Neural crest cell (in vitro differentiated cells): ENCODE measurements at regions not wholly inside any gene's neighbourhood (a gene's known extent, or its start where the extent isn't known, plus 50 kb on each side); places are given as distances from the start of the nearest gene placed in this dataset.

ENCODE experiments used
- DNase-seq: peaks from one replicate; pipeline ENCODE4 v3.0.0; 2021; ENCODE audit warnings: low read depth, mixed read lengths, low spot score
- H3K27ac Mint-ChIP-seq: one replicate; pipeline ENCODE4 v1.8.0; 2021; ENCODE audit warnings: mild to moderate bottlenecking, mixed read lengths; ENCODE audit not compliant: unreplicated experiment
- H3K27me3 Mint-ChIP-seq: 2 replicates; pipeline ENCODE4 v1.8.0; 2021; ENCODE audit warnings: low read depth, mild to moderate bottlenecking, mixed read lengths
- H3K36me3 Mint-ChIP-seq: 2 replicates; pipeline ENCODE4 v1.8.0; 2021; ENCODE audit warnings: low read depth, mild to moderate bottlenecking, mixed read lengths
- H3K4me1 Mint-ChIP-seq: 2 replicates; pipeline ENCODE4 v1.8.0; 2021; ENCODE audit warnings: mixed read lengths
- H3K4me3 Mint-ChIP-seq: one replicate; pipeline ENCODE4 v1.8.0; 2021; ENCODE audit warnings: mild to moderate bottlenecking, mixed read lengths
- H3K9me3 Mint-ChIP-seq: 2 replicates; pipeline ENCODE4 v1.8.0; 2021; ENCODE audit warnings: mixed read lengths
- TF ChIP-seq, protein P1 (sequence below): fragments of 200-600 bp; sonication (generic); conservative IDR thresholded peaks from 2 replicates; pipeline ENCODE4 v1.5.0; 2021; ENCODE audit warnings: antibody characterized with exemption, mild to moderate bottlenecking

DNA sequence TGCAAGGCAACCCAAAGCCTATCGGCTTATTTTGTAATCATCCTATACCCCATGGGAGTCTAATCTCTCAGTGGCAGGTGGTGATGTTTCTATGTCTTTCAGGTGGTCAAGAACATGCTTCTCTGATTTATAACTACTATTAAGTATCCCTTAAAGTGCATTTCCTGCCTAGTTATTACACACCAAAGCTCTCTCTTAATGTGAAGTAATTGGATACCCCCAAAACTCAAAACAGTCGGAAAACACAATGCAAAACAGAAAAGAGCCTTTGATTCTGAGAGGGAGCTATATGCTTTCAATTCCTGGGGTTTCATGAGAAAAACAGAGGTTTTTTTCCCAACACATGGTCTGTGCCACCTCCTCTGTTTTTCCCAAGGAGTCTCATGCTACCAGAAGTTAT, 416.4 kb downstream of the CSNK1G3 start:
- TF ChIP-seq, protein P1, sequence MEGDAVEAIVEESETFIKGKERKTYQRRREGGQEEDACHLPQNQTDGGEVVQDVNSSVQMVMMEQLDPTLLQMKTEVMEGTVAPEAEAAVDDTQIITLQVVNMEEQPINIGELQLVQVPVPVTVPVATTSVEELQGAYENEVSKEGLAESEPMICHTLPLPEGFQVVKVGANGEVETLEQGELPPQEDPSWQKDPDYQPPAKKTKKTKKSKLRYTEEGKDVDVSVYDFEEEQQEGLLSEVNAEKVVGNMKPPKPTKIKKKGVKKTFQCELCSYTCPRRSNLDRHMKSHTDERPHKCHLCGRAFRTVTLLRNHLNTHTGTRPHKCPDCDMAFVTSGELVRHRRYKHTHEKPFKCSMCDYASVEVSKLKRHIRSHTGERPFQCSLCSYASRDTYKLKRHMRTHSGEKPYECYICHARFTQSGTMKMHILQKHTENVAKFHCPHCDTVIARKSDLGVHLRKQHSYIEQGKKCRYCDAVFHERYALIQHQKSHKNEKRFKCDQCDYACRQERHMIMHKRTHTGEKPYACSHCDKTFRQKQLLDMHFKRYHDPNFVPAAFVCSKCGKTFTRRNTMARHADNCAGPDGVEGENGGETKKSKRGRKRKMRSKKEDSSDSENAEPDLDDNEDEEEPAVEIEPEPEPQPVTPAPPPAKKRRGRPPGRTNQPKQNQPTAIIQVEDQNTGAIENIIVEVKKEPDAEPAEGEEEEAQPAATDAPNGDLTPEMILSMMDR: no peak
- Mint-ChIP-seq H3K4me1 (no peaks in the 10 kb centered on the region), H3K36me3 (peaks cover 7% of the 10 kb centered on the region), H3K4me3 (no peak overlapping the region), H3K9me3 (peaks cover 8% of the 10 kb centered on the region), H3K27me3 (no peaks in the 10 kb centered on the region), H3K27ac (no peak overlapping the region)
- DNase-seq: no peak

DNA sequence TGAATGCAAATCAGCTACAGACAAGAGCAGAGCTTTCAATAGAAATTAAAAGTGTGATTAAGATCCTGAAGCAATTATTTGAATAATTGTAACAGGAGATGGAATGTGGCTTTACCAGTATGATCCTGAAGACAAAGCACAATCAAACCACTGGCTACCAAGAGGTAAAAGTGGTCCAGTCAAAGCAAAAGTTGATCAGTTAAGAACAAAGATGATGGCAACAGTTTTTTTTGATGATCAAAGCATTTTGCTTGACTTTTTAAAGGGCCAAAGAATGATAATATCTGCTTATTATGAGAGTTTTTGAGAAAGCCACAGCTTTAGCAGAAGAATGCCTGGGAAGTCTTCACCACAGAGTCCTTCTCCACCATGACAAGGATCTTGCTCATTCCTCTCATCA, 409.2 kb downstream of the CSNK1G3 start:
- peaks cover 15% of the 10 kb centered on the region for H3K9me3 Mint-ChIP-seq
- TF ChIP-seq, protein P1: no peak
- no peak overlapping the region for H3K4me3 Mint-ChIP-seq
- peaks cover 12% of the 10 kb centered on the region for H3K4me1 Mint-ChIP-seq
- no peak for DNase-seq
- no peaks in the 10 kb centered on the region for H3K27me3 Mint-ChIP-seq
- peaks cover 9% of the 10 kb centered on the region for H3K36me3 Mint-ChIP-seq
- H3K27ac Mint-ChIP-seq: no peak overlapping the region

DNA sequence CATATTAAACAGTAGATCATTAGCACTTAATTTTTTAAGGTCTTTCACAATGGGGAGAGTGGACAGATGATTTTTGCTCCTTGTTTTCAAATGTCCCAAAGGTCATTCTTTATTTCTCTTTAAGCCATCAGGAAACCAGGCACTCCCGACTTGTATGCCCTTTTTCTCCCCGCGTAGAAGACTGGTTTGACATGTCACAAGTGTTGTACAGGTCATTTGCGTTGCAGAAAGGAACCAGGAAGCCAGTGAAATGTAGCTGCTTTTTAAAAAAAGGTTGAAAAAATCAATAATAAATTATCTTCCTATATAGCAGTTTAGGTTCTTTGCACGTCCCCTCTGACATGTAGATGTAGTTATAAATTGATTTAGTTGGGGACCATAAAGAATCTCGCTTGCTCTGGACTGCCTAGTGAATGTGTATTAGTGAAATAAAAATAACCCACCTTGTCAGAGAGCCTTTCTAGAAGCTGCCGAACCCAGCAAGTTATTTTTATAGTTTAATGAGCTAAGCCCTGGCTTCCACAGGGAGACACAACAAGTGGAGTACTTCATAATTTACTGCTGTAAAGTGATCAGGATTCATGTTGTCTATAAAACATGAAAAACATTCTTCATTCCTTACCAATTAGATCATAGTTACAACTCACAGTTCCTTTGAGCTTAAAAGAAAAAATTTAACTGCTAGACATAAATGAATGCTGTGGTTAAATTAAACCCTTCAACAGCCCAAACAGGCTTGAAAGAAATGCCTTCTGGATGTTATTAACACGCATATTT, 404.6 kb downstream of the CSNK1G3 start:
- no peak overlapping the region for H3K4me3 Mint-ChIP-seq
- peaks cover 17% of the 10 kb centered on the region for H3K4me1 Mint-ChIP-seq
- no peaks in the 10 kb centered on the region for H3K27me3 Mint-ChIP-seq
- peaks cover 14% of the 10 kb centered on the region for H3K36me3 Mint-ChIP-seq
- H3K9me3 Mint-ChIP-seq: peaks cover 23% of the 10 kb centered on the region
- TF ChIP-seq, protein P1: no peak
- no peak for DNase-seq
- no peak overlapping the region for H3K27ac Mint-ChIP-seq

DNA sequence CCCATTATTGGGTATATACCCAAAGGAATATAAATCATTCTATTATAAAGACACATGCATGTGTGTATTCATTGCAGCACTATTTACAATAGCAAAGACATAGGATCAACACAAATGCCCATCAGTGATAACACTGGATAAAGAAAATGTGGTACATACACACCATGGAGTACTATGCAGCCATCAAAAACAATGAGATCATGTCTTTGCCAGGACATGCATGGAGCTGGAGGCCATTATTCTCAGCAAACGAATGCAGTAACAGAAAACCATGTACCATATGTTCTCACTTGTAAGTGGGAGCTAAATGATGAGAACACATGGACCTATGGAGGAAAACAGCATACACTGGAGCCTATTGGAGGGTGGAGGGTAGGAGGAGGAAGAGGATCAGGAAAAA, 402.4 kb downstream of the CSNK1G3 start:
- TF ChIP-seq, protein P1: no peak
- no peak for DNase-seq
- no peak overlapping the region for H3K27ac Mint-ChIP-seq
- no peak overlapping the region for H3K4me3 Mint-ChIP-seq
- H3K36me3 Mint-ChIP-seq: peaks cover 9% of the 10 kb centered on the region
- H3K4me1 Mint-ChIP-seq: peaks cover 21% of the 10 kb centered on the region
- H3K9me3 Mint-ChIP-seq: peaks cover 17% of the 10 kb centered on the region
- H3K27me3 Mint-ChIP-seq: no peaks in the 10 kb centered on the region

DNA sequence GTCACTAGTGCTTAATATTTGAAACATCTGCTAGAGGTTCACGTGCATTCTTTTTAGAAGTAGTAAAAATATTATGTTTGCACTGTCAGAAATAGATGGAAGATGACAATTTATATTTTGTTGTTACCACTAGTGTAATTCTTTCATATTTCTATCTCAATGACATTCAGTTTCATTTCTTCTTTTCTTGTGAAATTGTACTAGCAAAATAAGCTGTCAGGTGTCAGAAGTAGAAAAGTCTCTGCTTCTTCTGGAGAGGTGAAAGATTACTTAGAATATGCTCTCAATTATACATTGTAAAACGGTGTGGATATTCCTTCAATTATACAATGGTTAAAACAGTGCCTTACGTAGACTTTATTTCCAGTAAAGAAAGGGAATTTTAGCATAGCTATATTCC, 395.4 kb downstream of the CSNK1G3 start:
- Mint-ChIP-seq H3K9me3 (peaks cover 3% of the 10 kb centered on the region), H3K4me3 (no peak overlapping the region), H3K27me3 (no peaks in the 10 kb centered on the region), H3K4me1 (peaks cover 5% of the 10 kb centered on the region), H3K27ac (no peak overlapping the region), H3K36me3 (no peaks in the 10 kb centered on the region)
- no peak for DNase-seq
- TF ChIP-seq, protein P1: no peak
